PC-9 (cell line): ENCODE measurements at regions not wholly inside any gene's neighbourhood (a gene's known extent, or its start where the extent isn't known, plus 50 kb on each side); places are given as distances from the start of the nearest gene placed in this dataset.

Experiments
- BruUV-seq: library from RNA; stranded (reverse); fragments of 400-500 nt; replicated peaks from 2 replicates; lab custom pipeline; 2021; lab: Mats Ljungman, UMichigan
- CTCF ChIA-PET: fragments of 300-600 bp; sonication (Branson Sonifier 250); formaldehyde crosslinking; loops from one replicate; lab custom pipeline; 2022; ENCODE audit warnings: antibody characterized with exemption; lab: Charles Lee
- POLR2A ChIA-PET: fragments of 300-600 bp; sonication (Branson Sonifier 250); formaldehyde crosslinking; loops from one replicate; lab custom pipeline; 2022; ENCODE audit warnings: antibody characterized with exemption; ENCODE audit not compliant: unreplicated experiment; lab: Charles Lee
- DNase-seq, 2 experiments: peaks; one replicate each; pipeline versions ENCODE4 v3.0.0 to v3.0.0-alpha.2; 2015 to 2022; ENCODE audit warnings: mixed read lengths in 1 of 2
- H2AFZ ChIP-seq: fragments of 200-600 bp; sonication (generic); 2 replicates; pipeline ENCODE4 v1.8.1; 2017; ENCODE audit warnings: antibody characterized with exemption
- H3F3A ChIP-seq: fragments of 200-600 bp; sonication (generic); 2 replicates; pipeline ENCODE4 v1.8.1; 2017; ENCODE audit warnings: antibody characterized with exemption, mild to moderate bottlenecking, low read depth; ENCODE audit not compliant: insufficient read depth
- H3K27ac ChIP-seq: fragments of 200-600 bp; sonication (generic); 2 replicates; pipeline ENCODE4 v1.6.1; 2016; ENCODE audit warnings: mixed run types
- H3K27me3 ChIP-seq: fragments of 200-600 bp; sonication (generic); 2 replicates; pipeline ENCODE4 v1.6.1; 2016; ENCODE audit warnings: low read depth, mixed run types; ENCODE audit not compliant: insufficient read depth
- H3K36me3 ChIP-seq: fragments of 200-600 bp; sonication (generic); 2 replicates; pipeline ENCODE4 v1.6.1; 2016; ENCODE audit warnings: low read depth, mixed run types
- H3K4me1 ChIP-seq: fragments of 200-600 bp; sonication (generic); replicated peaks from 2 replicates; pipeline ENCODE4 v1.6.1; 2016; ENCODE audit warnings: mixed run types; ENCODE audit not compliant: insufficient read depth
- H3K4me2 ChIP-seq: fragments of 200-600 bp; sonication (generic); 2 replicates; pipeline ENCODE4 v1.6.1; 2017; ENCODE audit warnings: mixed run types
- H3K4me3 ChIP-seq: fragments of 200-600 bp; sonication (generic); 2 replicates; pipeline ENCODE4 v1.6.1; 2016; ENCODE audit warnings: mixed run types
- H3K79me2 ChIP-seq: fragments of 200-600 bp; sonication (generic); 2 replicates; pipeline ENCODE4 v1.6.1; 2017; ENCODE audit warnings: low read depth, mixed run types
- H3K9me2 ChIP-seq: fragments of 200-600 bp; sonication (generic); 2 replicates; pipeline ENCODE4 v1.8.1; 2017; ENCODE audit warnings: mild to moderate bottlenecking; ENCODE audit not compliant: insufficient read depth
- H3K9me3 ChIP-seq: fragments of 200-600 bp; sonication (generic); 2 replicates; pipeline ENCODE4 v1.8.1; 2016; ENCODE audit warnings: low read depth; ENCODE audit not compliant: insufficient read depth
- H4K20me1 ChIP-seq: fragments of 200-600 bp; sonication (generic); 2 replicates; pipeline ENCODE4 v1.8.1; 2017; ENCODE audit not compliant: insufficient read depth
- CTCF ChIP-seq: fragments of 200-600 bp; sonication (generic); conservative IDR thresholded peaks from 2 replicates; pipeline ENCODE4 v1.6.1; 2017; ENCODE audit warnings: mixed run types, antibody characterized with exemption, mild to moderate bottlenecking, moderate library complexity
- EZH2 ChIP-seq: fragments of 200-600 bp; sonication (generic); IDR thresholded peaks from 2 replicates; pipeline ENCODE4 v1.8.0; 2017; ENCODE audit warnings: antibody characterized with exemption, low read depth
- intact Hi-C: fragments of 100-400 bp; cut with micrococcal nuclease; formaldehyde crosslinking; loops from one replicate; pipeline ENCODE4 v1.10.0; 2022; ENCODE audit not compliant: unreplicated experiment

- no peaks in the 10 kb centered on the region for H3K4me1 ChIP-seq
These were observed 476.7 kb downstream of the EPHA4 start for GRCh38 chr2:221095356-221095755.

GRCh38 chr2:221096706-221097567 lies 475.2 kb downstream of the EPHA4 start:
- H3F3A ChIP-seq = no peaks in the 10 kb centered on the region
- DNase-seq = no peak
- ChIA-PET CTCF (no interaction called here), POLR2A (interaction anchor here (0.7 kb wide), 1 partner anchor 900 kb away, joined by 4 read pairs; no protein-coding TSS in a partner anchor)
- H2AFZ ChIP-seq = no peak overlapping the region
- no peaks in the 10 kb centered on the region for H3K4me1 ChIP-seq
- H4K20me1 ChIP-seq = no peaks in the 10 kb centered on the region
- H3K36me3 ChIP-seq = no peaks in the 10 kb centered on the region
- no peaks in the 10 kb centered on the region for H3K27me3 ChIP-seq
- no peak overlapping the region for H3K4me3 ChIP-seq
- no peaks in the 10 kb centered on the region for H3K79me2 ChIP-seq
- H3K4me2 ChIP-seq = no peak overlapping the region
- TF ChIP-seq EZH2 (no peak), CTCF (no peak)
- intact Hi-C loops = no loop called here
- no peaks in the 10 kb centered on the region for H3K9me2 ChIP-seq
- H3K27ac ChIP-seq = no peak overlapping the region
- BruUV-seq = no TSS peak
- no peaks in the 10 kb centered on the region for H3K9me3 ChIP-seq

More at GRCh38 chr2:221095356-221095755, 476.7 kb downstream of the EPHA4 start:
- ChIA-PET POLR2A (interaction anchor here (0.8 kb wide), 1 partner anchor 19 kb away, joined by 12 read pairs; no protein-coding TSS in a partner anchor), CTCF (no interaction called here)
- DNase-seq = no peak
- no peak overlapping the region for H2AFZ ChIP-seq
- H3K27ac ChIP-seq = no peak overlapping the region
- TF ChIP-seq EZH2 (no peak), CTCF (no peak)
- no peaks in the 10 kb centered on the region for H3K79me2 ChIP-seq
- no peaks in the 10 kb centered on the region for H3F3A ChIP-seq
- no peak overlapping the region for H3K4me3 ChIP-seq
- H3K9me3 ChIP-seq = no peaks in the 10 kb centered on the region
- no peaks in the 10 kb centered on the region for H3K36me3 ChIP-seq
- no peaks in the 10 kb centered on the region for H3K9me2 ChIP-seq
- no peaks in the 10 kb centered on the region for H4K20me1 ChIP-seq
- BruUV-seq = no TSS peak
- intact Hi-C loops = no loop called here
- no peak overlapping the region for H3K4me2 ChIP-seq
- H3K27me3 ChIP-seq = no peaks in the 10 kb centered on the region

- intact Hi-C loops = no loop called here
- Histone ChIP-seq H3F3A (no peaks in the 10 kb centered on the region), H2AFZ (no peak overlapping the region), H3K4me3 (no peak overlapping the region), H3K27ac (no peak overlapping the region), H3K9me3 (no peaks in the 10 kb centered on the region), H3K36me3 (no peaks in the 10 kb centered on the region), H3K4me1 (no peaks in the 10 kb centered on the region), H3K27me3 (no peaks in the 10 kb centered on the region), H3K9me2 (no peaks in the 10 kb centered on the region), H3K79me2 (no peaks in the 10 kb centered on the region), H3K4me2 (no peak overlapping the region), H4K20me1 (no peaks in the 10 kb centered on the region)
- BruUV-seq = no TSS peak
- TF ChIP-seq CTCF = no peak
- TF ChIP-seq EZH2 = no peak
- POLR2A ChIA-PET = no interaction called here
- CTCF ChIA-PET = no interaction called here
- DNase-seq = no peak
These were observed 474.6 kb downstream of the EPHA4 start for GRCh38 chr2:221097568-221097915.
